Prostate gland (tissue), 2 donors: ENCODE measurements at regions not wholly inside any gene's neighbourhood (a gene's known extent, or its start where the extent isn't known, plus 50 kb on each side); places are given as distances from the start of the nearest gene placed in this dataset.

Experiments
- POLR2A ChIP-seq: fragments of 450-650 bp; IDR thresholded peaks from one replicate; pipeline ENCODE4 v1.6.1; 2016; ENCODE audit warnings: antibody characterized with exemption, mild to moderate bottlenecking
- POLR2AphosphoS5 ChIP-seq: sonication (generic); formaldehyde crosslinking; IDR thresholded peaks from one replicate; pipeline ENCODE4 v1.6.1; 2017; ENCODE audit warnings: antibody characterized with exemption
- TF ChIP-seq, protein P1 (sequence below), 4 experiments: fragments of 200-600 bp in 2 of 4; fragments of 450-650 bp in 2 of 4; sonication (generic) in 2 of 4; IDR thresholded peaks; 1 replicate in 3 of 4; 2 replicates in 1 of 4; pipeline ENCODE4 v1.5.1; 2016 to 2019; ENCODE audit warnings: antibody characterized with exemption in 4 of 4, mild to moderate bottlenecking in 2 of 4, moderate library complexity in 2 of 4

DNA sequence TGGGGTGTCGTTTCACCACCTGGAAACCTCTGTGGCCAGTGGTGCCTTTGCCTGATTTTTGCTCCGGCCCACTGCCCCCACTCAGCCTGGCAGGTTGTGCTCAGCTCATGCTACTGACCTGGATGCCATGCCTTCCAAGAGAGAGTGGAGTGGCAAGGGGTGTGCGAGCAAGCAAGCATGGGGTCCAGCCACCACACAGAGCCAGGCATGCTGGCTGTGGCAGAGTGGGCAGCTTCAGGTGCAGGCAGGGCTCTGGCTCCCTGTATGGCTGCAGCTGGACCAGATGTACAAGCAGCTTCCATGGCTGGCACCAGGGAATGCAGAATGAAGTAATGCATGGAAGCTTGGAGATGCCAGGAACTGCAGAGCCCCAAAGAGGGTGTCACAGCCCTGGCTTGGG is 620.5 kb upstream of the SETBP1 start:
- TF ChIP-seq, protein P1, sequence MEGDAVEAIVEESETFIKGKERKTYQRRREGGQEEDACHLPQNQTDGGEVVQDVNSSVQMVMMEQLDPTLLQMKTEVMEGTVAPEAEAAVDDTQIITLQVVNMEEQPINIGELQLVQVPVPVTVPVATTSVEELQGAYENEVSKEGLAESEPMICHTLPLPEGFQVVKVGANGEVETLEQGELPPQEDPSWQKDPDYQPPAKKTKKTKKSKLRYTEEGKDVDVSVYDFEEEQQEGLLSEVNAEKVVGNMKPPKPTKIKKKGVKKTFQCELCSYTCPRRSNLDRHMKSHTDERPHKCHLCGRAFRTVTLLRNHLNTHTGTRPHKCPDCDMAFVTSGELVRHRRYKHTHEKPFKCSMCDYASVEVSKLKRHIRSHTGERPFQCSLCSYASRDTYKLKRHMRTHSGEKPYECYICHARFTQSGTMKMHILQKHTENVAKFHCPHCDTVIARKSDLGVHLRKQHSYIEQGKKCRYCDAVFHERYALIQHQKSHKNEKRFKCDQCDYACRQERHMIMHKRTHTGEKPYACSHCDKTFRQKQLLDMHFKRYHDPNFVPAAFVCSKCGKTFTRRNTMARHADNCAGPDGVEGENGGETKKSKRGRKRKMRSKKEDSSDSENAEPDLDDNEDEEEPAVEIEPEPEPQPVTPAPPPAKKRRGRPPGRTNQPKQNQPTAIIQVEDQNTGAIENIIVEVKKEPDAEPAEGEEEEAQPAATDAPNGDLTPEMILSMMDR (IDR thresholded peaks at IDR 0.05): no peak
- TF ChIP-seq POLR2AphosphoS5 (no peak), POLR2A (no peak)
